H1 (cell line): ENCODE measurements at regions not wholly inside any gene's neighbourhood (a gene's known extent, or its start where the extent isn't known, plus 50 kb on each side); places are given as distances from the start of the nearest gene placed in this dataset.

ENCODE experiments used
- BRCA1 ChIP-seq: IDR thresholded peaks from 2 replicates; pipeline ENCODE4 v1.6.1; 2012; ENCODE audit warnings: low read depth, low read length, improper control_type of control experiment
- MAX ChIP-seq: IDR thresholded peaks from 2 replicates; pipeline ENCODE4 v1.6.1; 2012; ENCODE audit warnings: inconsistent platforms
- TCF12 ChIP-seq: IDR thresholded peaks from 2 replicates; pipeline ENCODE4 v1.6.1; 2011; ENCODE audit warnings: low read depth, mild to moderate bottlenecking, low read length
- TF ChIP-seq, protein P1 (sequence below): IDR thresholded peaks from 2 replicates; pipeline ENCODE4 v1.6.1; 2012; ENCODE audit warnings: low read length, inconsistent platforms

GRCh38 chr3:43787330-43787729, 96.6 kb downstream of the ABHD5 start:
- no peak for TF ChIP-seq MAX
- TF ChIP-seq, protein P1, sequence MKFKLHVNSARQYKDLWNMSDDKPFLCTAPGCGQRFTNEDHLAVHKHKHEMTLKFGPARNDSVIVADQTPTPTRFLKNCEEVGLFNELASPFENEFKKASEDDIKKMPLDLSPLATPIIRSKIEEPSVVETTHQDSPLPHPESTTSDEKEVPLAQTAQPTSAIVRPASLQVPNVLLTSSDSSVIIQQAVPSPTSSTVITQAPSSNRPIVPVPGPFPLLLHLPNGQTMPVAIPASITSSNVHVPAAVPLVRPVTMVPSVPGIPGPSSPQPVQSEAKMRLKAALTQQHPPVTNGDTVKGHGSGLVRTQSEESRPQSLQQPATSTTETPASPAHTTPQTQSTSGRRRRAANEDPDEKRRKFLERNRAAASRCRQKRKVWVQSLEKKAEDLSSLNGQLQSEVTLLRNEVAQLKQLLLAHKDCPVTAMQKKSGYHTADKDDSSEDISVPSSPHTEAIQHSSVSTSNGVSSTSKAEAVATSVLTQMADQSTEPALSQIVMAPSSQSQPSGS = no peak
- no peak for TF ChIP-seq TCF12
- no peak for TF ChIP-seq BRCA1
